H9 (cell line): ENCODE measurements at regions not wholly inside any gene's neighbourhood (a gene's known extent, or its start where the extent isn't known, plus 50 kb on each side); places are given as distances from the start of the nearest gene placed in this dataset.

Source experiments
- DNase-seq: peaks from one replicate; pipeline ENCODE4 v3.0.0-alpha.2; 2017
- H2AFZ ChIP-seq: one replicate; pipeline ENCODE4 v1.6.1; 2013; ENCODE audit warnings: mild to moderate bottlenecking, low read length, control low read depth, moderate library complexity
- H2AK5ac ChIP-seq: 2 replicates; pipeline ENCODE4 v1.6.1; 2013; ENCODE audit warnings: low read length, control low read depth, mixed read lengths; ENCODE audit not compliant: insufficient read length
- H2BK120ac ChIP-seq: one replicate; pipeline ENCODE4 v1.6.1; 2013; ENCODE audit warnings: low read depth, mild to moderate bottlenecking, low read length, control low read depth, inconsistent platforms; ENCODE audit not compliant: poor library complexity, severe bottlenecking
- H2BK12ac ChIP-seq: 2 replicates; pipeline ENCODE4 v1.6.1; 2013; ENCODE audit warnings: low read length, control low read depth, mixed read lengths, low read depth; ENCODE audit not compliant: insufficient read length
- H2BK15ac ChIP-seq: 2 replicates; pipeline ENCODE4 v1.6.1; 2013; ENCODE audit warnings: low read depth, low read length, control low read depth
- H2BK20ac ChIP-seq: one replicate; pipeline ENCODE4 v1.6.1; 2013; ENCODE audit warnings: low read depth, mild to moderate bottlenecking, low read length, control low read depth, inconsistent platforms; ENCODE audit not compliant: poor library complexity, severe bottlenecking
- H2BK5ac ChIP-seq: 2 replicates; pipeline ENCODE4 v1.6.1; 2013; ENCODE audit warnings: low read length, control low read depth, mixed read lengths; ENCODE audit not compliant: insufficient read length
- H3K14ac ChIP-seq: 2 replicates; pipeline ENCODE4 v1.6.1; 2013; ENCODE audit warnings: low read length, control low read depth; ENCODE audit not compliant: insufficient read depth
- H3K18ac ChIP-seq: 2 replicates; pipeline ENCODE4 v1.6.1; 2013; ENCODE audit warnings: low read depth, mild to moderate bottlenecking, mixed read lengths, low read length, control low read depth; ENCODE audit not compliant: insufficient read length
- H3K23ac ChIP-seq: 2 replicates; pipeline ENCODE4 v1.6.1; 2013; ENCODE audit warnings: low read length, control low read depth, mixed read lengths, low read depth; ENCODE audit not compliant: insufficient read length
- H3K23me2 ChIP-seq: 2 replicates; pipeline ENCODE4 v1.6.1; 2013; ENCODE audit warnings: low read depth, mild to moderate bottlenecking, mixed read lengths, low read length, control low read depth; ENCODE audit not compliant: insufficient read length, poor library complexity, severe bottlenecking
- H3K27ac ChIP-seq: 2 replicates; pipeline ENCODE4 v1.5.1; 2013; ENCODE audit warnings: low read length, control low read depth, mixed read lengths, low read depth; ENCODE audit not compliant: insufficient read length
- H3K27me3 ChIP-seq: 2 replicates; pipeline ENCODE4 v1.6.1; 2013; ENCODE audit warnings: low read length, control low read depth, inconsistent platforms; ENCODE audit not compliant: insufficient read depth
- H3K4ac ChIP-seq: 2 replicates; pipeline ENCODE4 v1.6.1; 2013; ENCODE audit warnings: low read depth, mild to moderate bottlenecking, control low read depth, inconsistent platforms, low read length, moderate library complexity
- H3K4me1 ChIP-seq: 2 replicates; pipeline ENCODE4 v1.6.1; 2013; ENCODE audit warnings: low read length, control low read depth, inconsistent platforms; ENCODE audit not compliant: insufficient read depth
- H3K4me2 ChIP-seq: 2 replicates; pipeline ENCODE4 v1.6.1; 2013; ENCODE audit warnings: low read length, control low read depth, mixed read lengths; ENCODE audit not compliant: insufficient read length, insufficient read depth
- H3K56ac ChIP-seq: 2 replicates; pipeline ENCODE4 v1.6.1; 2013; ENCODE audit warnings: low read depth, mild to moderate bottlenecking, mixed read lengths, low read length, control low read depth; ENCODE audit not compliant: insufficient read length
- H3K79me1 ChIP-seq: 2 replicates; pipeline ENCODE4 v1.6.1; 2013; ENCODE audit warnings: low read depth, mild to moderate bottlenecking, moderate library complexity, low read length, control low read depth, inconsistent platforms; ENCODE audit not compliant: insufficient read depth, poor library complexity, severe bottlenecking
- H3K79me2 ChIP-seq: 2 replicates; pipeline ENCODE4 v1.6.1; 2013; ENCODE audit warnings: low read length, control low read depth, inconsistent platforms; ENCODE audit not compliant: insufficient read depth
- H3K9ac ChIP-seq: 2 replicates; pipeline ENCODE4 v1.6.1; 2013; ENCODE audit warnings: low read length, control low read depth, mixed read lengths; ENCODE audit not compliant: insufficient read length; ENCODE audit errors: extremely low read depth
- H3K9me3 ChIP-seq: one replicate; pipeline ENCODE4 v1.6.1; 2013; ENCODE audit warnings: low read depth, low read length, inconsistent platforms; ENCODE audit not compliant: control insufficient read depth
- H3T11ph ChIP-seq: one replicate; pipeline ENCODE4 v1.6.1; 2013; ENCODE audit warnings: mild to moderate bottlenecking, low read length, control low read depth, inconsistent platforms
- H4K20me1 ChIP-seq: one replicate; pipeline ENCODE4 v1.6.1; 2013; ENCODE audit not compliant: control insufficient read depth, insufficient read length, insufficient read depth
- H4K5ac ChIP-seq: 2 replicates; pipeline ENCODE4 v1.6.1; 2013; ENCODE audit warnings: low read depth, mild to moderate bottlenecking, mixed read lengths, low read length, control low read depth; ENCODE audit not compliant: insufficient read length
- H4K8ac ChIP-seq: replicated peaks from 2 replicates; pipeline ENCODE4 v1.6.1; 2013; ENCODE audit warnings: low read length, control low read depth, mixed read lengths, low read depth; ENCODE audit not compliant: insufficient read length
- H4K91ac ChIP-seq: 2 replicates; pipeline ENCODE4 v1.6.1; 2013; ENCODE audit warnings: low read depth, mild to moderate bottlenecking, moderate library complexity, mixed read lengths, low read length, control low read depth; ENCODE audit not compliant: insufficient read length
- H3K27ac Mint-ChIP-seq, 3 experiments: 2 replicates in 2 of 3; 3 replicates in 1 of 3; pipeline ENCODE4 v1.8.0; 2020 to 2021; ENCODE audit warnings: mixed read lengths in 3 of 3, mild to moderate bottlenecking in 1 of 3, moderate library complexity in 1 of 3
- H3K27me3 Mint-ChIP-seq: 2 replicates; pipeline ENCODE4 v1.8.0; 2021; ENCODE audit warnings: low read depth, mild to moderate bottlenecking, moderate library complexity, mixed read lengths
- H3K36me3 Mint-ChIP-seq, 3 experiments: 2 replicates in 2 of 3; 3 replicates in 1 of 3; pipeline ENCODE4 v1.8.0; 2020 to 2021; ENCODE audit warnings: low read depth in 3 of 3, mixed read lengths in 3 of 3; ENCODE audit not compliant: insufficient read depth in 1 of 3
- H3K4me1 Mint-ChIP-seq, 2 experiments: 2 replicates each; pipeline ENCODE4 v1.8.0; 2020; ENCODE audit warnings: mixed read lengths in 2 of 2
- H3K4me3 Mint-ChIP-seq, 2 experiments: 2 replicates in 1 of 2; 3 replicates in 1 of 2; pipeline ENCODE4 v1.8.0; 2020 to 2021; ENCODE audit warnings: mild to moderate bottlenecking in 2 of 2, mixed read lengths in 2 of 2, moderate library complexity in 1 of 2
- H3K9me3 Mint-ChIP-seq, 2 experiments: 2 replicates in 1 of 2; 3 replicates in 1 of 2; pipeline ENCODE4 v1.8.0; 2020; ENCODE audit warnings: mild to moderate bottlenecking in 2 of 2, mixed read lengths in 2 of 2, moderate library complexity in 1 of 2
- WGBS: extraction: QIAGEN DNeasy Blood & Tissue Kit; methylation state at CpG from one replicate; pipeline ENCODE4 v1.1.7; 2013; ENCODE audit warnings: missing lambda C conversion rate, low lambda C conversion rate, mixed read lengths; ENCODE audit not compliant: insufficient read length; ENCODE audit errors: extremely low coverage; 5-methylcytosine and 5-hydroxymethylcytosine counted together
- TF ChIP-seq, protein P1 (sequence below): fragments of 200-600 bp; sonication (generic); conservative IDR thresholded peaks from 3 replicates; pipeline ENCODE4 v1.8.0; 2021; ENCODE audit warnings: antibody characterized with exemption, mild to moderate bottlenecking

DNA sequence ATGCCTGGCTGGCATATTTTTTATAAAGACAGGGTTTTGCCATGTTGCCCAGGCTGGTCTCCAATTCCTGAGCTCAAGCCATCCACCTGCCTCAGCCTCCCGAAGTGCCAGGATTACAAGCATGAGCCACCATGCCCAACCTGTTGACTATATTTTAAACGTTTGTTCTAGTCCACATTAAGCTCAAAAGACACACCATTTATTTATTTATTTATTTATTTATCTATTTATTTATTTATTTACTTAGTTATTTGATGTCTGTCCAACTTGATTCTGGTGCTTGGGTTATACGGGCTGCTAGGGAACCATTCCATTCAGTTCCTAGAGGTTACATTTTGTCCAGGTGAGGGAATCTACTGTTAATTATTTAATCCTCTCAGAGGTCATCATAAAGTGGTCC, 98.1 kb upstream of the ADGRL4 start:
- Mint-ChIP-seq H3K36me3 (no peaks in the 10 kb centered on the region), H3K27ac (no peak overlapping the region), H3K4me1 (peaks cover 4% of the 10 kb centered on the region in 2 experiments; a peak in 2 of 4 replicates), H3K9me3 (no peaks in the 10 kb centered on the region), H3K4me3 (no peak overlapping the region), H3K27me3 (no peaks in the 10 kb centered on the region)
- Histone ChIP-seq H2BK12ac (no peak overlapping the region), H3K4ac (no peak overlapping the region), H2AK5ac (no peak overlapping the region), H3K27me3 (no peaks in the 10 kb centered on the region), H3K23ac (no peak overlapping the region), H2BK120ac (no peak overlapping the region), H3K9me3 (no peaks in the 10 kb centered on the region), H2AFZ (no peak overlapping the region), H3K4me2 (no peak overlapping the region), H3K23me2 (no peaks in the 10 kb centered on the region), H4K5ac (no peak overlapping the region), H4K20me1 (no peaks in the 10 kb centered on the region), H4K91ac (no peak overlapping the region), H3K14ac (no peak overlapping the region), H3K79me2 (no peaks in the 10 kb centered on the region), H4K8ac (no peak overlapping the region), H3K27ac (no peak overlapping the region), H2BK15ac (no peak overlapping the region), H2BK20ac (no peak overlapping the region), H3K9ac (no peak overlapping the region), H3K4me1 (no peaks in the 10 kb centered on the region), H3K56ac (no peak overlapping the region), H3K79me1 (no peaks in the 10 kb centered on the region), H3K18ac (no peak overlapping the region), H3T11ph (no peak overlapping the region), H2BK5ac (no peak overlapping the region)
- no CpG with 5 or more reads among the region's 3 CpGs for WGBS
- TF ChIP-seq, protein P1, sequence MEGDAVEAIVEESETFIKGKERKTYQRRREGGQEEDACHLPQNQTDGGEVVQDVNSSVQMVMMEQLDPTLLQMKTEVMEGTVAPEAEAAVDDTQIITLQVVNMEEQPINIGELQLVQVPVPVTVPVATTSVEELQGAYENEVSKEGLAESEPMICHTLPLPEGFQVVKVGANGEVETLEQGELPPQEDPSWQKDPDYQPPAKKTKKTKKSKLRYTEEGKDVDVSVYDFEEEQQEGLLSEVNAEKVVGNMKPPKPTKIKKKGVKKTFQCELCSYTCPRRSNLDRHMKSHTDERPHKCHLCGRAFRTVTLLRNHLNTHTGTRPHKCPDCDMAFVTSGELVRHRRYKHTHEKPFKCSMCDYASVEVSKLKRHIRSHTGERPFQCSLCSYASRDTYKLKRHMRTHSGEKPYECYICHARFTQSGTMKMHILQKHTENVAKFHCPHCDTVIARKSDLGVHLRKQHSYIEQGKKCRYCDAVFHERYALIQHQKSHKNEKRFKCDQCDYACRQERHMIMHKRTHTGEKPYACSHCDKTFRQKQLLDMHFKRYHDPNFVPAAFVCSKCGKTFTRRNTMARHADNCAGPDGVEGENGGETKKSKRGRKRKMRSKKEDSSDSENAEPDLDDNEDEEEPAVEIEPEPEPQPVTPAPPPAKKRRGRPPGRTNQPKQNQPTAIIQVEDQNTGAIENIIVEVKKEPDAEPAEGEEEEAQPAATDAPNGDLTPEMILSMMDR: no peak
- no peak for DNase-seq
